Kidney (tissue), 13 donors: ENCODE measurements at regions not wholly inside any gene's neighbourhood (a gene's known extent, or its start where the extent isn't known, plus 50 kb on each side); places are given as distances from the start of the nearest gene placed in this dataset.

ENCODE experiments used
- DNase-seq, 5 donors: peaks; one replicate each; pipeline ENCODE4 v3.0.0-alpha.2; 2013 to 2020
- FAIRE-seq: peaks from 2 replicates; lab custom pipeline; 2012; peaks lifted over from hg19 to GRCh38; lab: Jason Lieb, UNC
- H3K27ac ChIP-seq, 2 donors: one replicate each; pipeline ENCODE4 v1.7.0; 2013; ENCODE audit warnings: low read depth in 2 of 2, low read length in 2 of 2, inconsistent platforms in 1 of 2
- H3K27me3 ChIP-seq: one replicate; pipeline ENCODE4 v1.7.1; 2013; ENCODE audit warnings: low read length, inconsistent platforms; ENCODE audit not compliant: control insufficient read depth, insufficient read depth
- H3K36me3 ChIP-seq, 3 donors: one replicate each; pipeline versions ENCODE4 v1.7.0 to v1.7.1; 2013; ENCODE audit warnings: low read length in 3 of 3, control low read depth in 1 of 3, inconsistent platforms in 1 of 3; ENCODE audit not compliant: insufficient read depth in 3 of 3, control insufficient read depth in 2 of 3
- H3K4me1 ChIP-seq, 3 donors: one replicate each; pipeline versions ENCODE4 v1.7.0 to v1.7.1; 2013; ENCODE audit warnings: low read length in 3 of 3, inconsistent platforms in 1 of 3, low read depth in 1 of 3; ENCODE audit not compliant: control insufficient read depth in 2 of 3, insufficient read depth in 2 of 3
- H3K4me3 ChIP-seq, 3 donors: one replicate each; pipeline versions ENCODE4 v1.7.0 to v1.8.1; 2013; ENCODE audit warnings: low read length in 3 of 3, control low read depth in 1 of 3, inconsistent platforms in 1 of 3
- H3K9ac ChIP-seq, 3 donors: one replicate each; pipeline versions ENCODE4 v1.7.0 to v1.7.1; 2013; ENCODE audit warnings: low read length in 3 of 3, control low read depth in 1 of 3, inconsistent platforms in 1 of 3
- H3K9me3 ChIP-seq, 3 donors: one replicate each; pipeline versions ENCODE4 v1.7.0 to v1.7.1; 2013; ENCODE audit warnings: low read length in 3 of 3, control low read depth in 1 of 3, inconsistent platforms in 1 of 3; ENCODE audit not compliant: control insufficient read depth in 2 of 3, insufficient read depth in 1 of 3
- intact Hi-C: fragments of 100-400 bp; cut with DNase I; formaldehyde crosslinking; loops from one replicate; pipeline ENCODE4 v1.11.1; 2022
- TF ChIP-seq, protein P1 (sequence below): IDR thresholded peaks from 3 replicates; pipeline ENCODE4 v1.5.1; 2012; ENCODE audit warnings: mild to moderate bottlenecking, moderate library complexity, borderline replicate concordance; ENCODE audit not compliant: insufficient read depth; ENCODE audit errors: extremely low read depth
- donor health status: control.
- donor health status: control.
- donor health status: control.
- donor health status: control.
- donor health status: control.
- donor health status: DM: yes; HTN: yes; CAD: no.
- donor health status: Normal renal cell carcinoma (clear cell type).

DNA sequence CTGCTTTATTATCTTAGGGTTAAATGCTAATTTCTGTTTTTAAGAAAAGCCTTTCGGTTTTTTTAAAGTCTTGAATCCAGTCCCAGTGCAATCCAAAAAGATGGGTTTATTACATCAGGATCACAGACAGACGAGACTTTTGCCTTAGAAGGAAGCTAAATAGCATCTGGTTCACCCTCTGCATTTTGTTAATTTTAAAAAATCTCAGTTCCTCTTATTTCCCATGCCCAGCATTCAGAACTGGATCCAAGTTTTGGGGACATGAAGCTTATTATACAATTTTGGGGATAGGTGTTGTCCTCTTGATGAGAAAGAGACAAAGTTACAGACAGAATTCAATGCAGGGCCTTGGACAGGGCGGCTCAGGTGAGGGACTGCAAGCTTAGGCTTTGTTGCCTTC is 181.5 kb upstream of the LYSMD4 start:
- Histone ChIP-seq H3K9me3 (no peaks in the 10 kb centered on the region), H3K4me3 (no peak overlapping the region), H3K27ac (no peak overlapping the region), H3K36me3 (no peaks in the 10 kb centered on the region), H3K9ac (no peak overlapping the region), H3K4me1 (no peaks in the 10 kb centered on the region), H3K27me3 (no peaks in the 10 kb centered on the region)
- FAIRE-seq (no peak), DNase-seq (no peak)
- intact Hi-C loops: no loop called here
- TF ChIP-seq, protein P1, sequence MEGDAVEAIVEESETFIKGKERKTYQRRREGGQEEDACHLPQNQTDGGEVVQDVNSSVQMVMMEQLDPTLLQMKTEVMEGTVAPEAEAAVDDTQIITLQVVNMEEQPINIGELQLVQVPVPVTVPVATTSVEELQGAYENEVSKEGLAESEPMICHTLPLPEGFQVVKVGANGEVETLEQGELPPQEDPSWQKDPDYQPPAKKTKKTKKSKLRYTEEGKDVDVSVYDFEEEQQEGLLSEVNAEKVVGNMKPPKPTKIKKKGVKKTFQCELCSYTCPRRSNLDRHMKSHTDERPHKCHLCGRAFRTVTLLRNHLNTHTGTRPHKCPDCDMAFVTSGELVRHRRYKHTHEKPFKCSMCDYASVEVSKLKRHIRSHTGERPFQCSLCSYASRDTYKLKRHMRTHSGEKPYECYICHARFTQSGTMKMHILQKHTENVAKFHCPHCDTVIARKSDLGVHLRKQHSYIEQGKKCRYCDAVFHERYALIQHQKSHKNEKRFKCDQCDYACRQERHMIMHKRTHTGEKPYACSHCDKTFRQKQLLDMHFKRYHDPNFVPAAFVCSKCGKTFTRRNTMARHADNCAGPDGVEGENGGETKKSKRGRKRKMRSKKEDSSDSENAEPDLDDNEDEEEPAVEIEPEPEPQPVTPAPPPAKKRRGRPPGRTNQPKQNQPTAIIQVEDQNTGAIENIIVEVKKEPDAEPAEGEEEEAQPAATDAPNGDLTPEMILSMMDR: no peak

DNA sequence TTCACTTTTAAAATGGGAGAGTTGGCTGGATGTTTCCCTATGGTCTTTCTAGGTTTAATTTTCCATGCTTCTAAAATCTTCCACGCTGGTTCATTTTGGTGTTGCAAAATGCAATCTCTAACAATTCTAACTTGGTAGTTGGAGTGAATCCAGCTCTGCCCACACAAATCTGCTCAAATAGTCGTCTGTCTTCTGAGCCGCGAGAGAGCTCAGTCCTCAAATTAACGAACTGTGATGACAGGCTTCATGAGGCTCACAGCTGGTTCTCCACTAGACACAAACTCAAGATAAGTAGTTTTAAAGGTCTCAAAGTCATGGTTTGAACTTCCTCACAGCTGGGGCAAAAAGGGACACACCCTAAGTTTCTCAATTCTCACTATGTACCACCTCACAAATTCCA is 178.6 kb upstream of the LYSMD4 start:
- Histone ChIP-seq H3K4me1 (no peaks in the 10 kb centered on the region), H3K27ac (no peak overlapping the region), H3K9me3 (no peaks in the 10 kb centered on the region), H3K9ac (no peak overlapping the region), H3K36me3 (no peaks in the 10 kb centered on the region), H3K4me3 (no peak overlapping the region), H3K27me3 (no peaks in the 10 kb centered on the region)
- TF ChIP-seq, protein P1: no peak
- DNase-seq: peak in 3 of 5 donors; percentile 64 to 85 (median 65)
- FAIRE-seq: no peak
- intact Hi-C loops: no loop called here

DNA sequence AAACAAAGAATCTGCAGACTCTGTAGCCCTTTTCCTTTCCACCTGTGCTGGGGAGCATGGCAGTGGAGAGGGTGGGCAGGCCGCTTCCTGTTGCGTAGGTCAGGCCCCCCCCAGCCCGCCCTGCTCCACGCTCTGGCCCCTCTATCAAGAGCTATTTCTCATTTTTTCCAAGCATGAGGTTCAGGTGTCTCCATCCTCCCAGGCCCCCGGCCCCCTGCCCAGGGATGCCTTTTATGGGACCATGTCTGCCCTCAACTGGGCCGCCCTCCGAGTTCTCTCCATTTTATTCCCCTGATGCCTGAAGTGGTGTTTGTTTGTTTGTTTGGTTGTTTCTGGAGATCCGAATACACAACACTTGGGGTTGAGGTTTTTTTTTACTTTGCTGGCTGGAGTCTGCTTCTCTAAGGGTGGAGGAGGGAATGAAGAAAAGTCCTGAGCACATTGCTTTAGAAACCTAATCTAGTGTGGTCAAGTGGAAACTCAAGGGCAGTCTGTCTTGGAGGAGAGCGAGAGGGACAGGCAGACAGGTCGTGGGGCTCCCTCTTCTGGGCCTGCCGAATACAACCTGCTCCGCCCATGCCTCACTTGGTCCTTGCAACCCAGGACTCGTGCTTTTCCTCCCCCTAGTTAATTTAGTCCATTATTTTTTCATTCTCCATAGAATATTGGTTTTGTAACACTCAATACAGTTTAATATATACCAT is 176.5 kb upstream of the LYSMD4 start:
- H3K9me3 ChIP-seq: no peaks in the 10 kb centered on the region
- H3K36me3 ChIP-seq: no peaks in the 10 kb centered on the region
- H3K4me1 ChIP-seq: no peaks in the 10 kb centered on the region
- DNase-seq: peak in 4 of 5 donors; percentile 64 to 85 (median 74)
- H3K27me3 ChIP-seq: no peaks in the 10 kb centered on the region
- H3K27ac ChIP-seq: no peak overlapping the region
- TF ChIP-seq, protein P1: no peak
- FAIRE-seq: no peak
- H3K4me3 ChIP-seq: no peak overlapping the region
- no peak overlapping the region for H3K9ac ChIP-seq
- intact Hi-C loops: no loop called here
